OCI-LY7 (cell line): ENCODE measurements at regions not wholly inside any gene's neighbourhood (a gene's known extent, or its start where the extent isn't known, plus 50 kb on each side); places are given as distances from the start of the nearest gene placed in this dataset.

Experiments used
- CTCF ChIP-seq: fragments of 200-600 bp; sonication (generic); conservative IDR thresholded peaks from 2 replicates; pipeline ENCODE4 v1.5.1; 2014; ENCODE audit warnings: mild to moderate bottlenecking, antibody characterized with exemption, low read length, moderate library complexity, mixed read lengths
- EZH2phosphoT487 ChIP-seq: fragments of 200-600 bp; sonication (generic); IDR thresholded peaks from 2 replicates; pipeline ENCODE4 v1.6.1; 2018; ENCODE audit warnings: low read depth, borderline replicate concordance, mild to moderate bottlenecking, mixed run types, antibody characterized with exemption, low read length, moderate library complexity, mixed read lengths

- TF ChIP-seq CTCF (no peak), EZH2phosphoT487 (no peak)
Measured at GRCh38 chr20:12775041-12775440, 233.7 kb upstream of the SPTLC3 start.
